HG03159 (cell line): ENCODE measurements at regions not wholly inside any gene's neighbourhood (a gene's known extent, or its start where the extent isn't known, plus 50 kb on each side); places are given as distances from the start of the nearest gene placed in this dataset.
"Not testable (repeated sequence)": the region's sequence is repeated elsewhere in the genome, so short reads cannot be mapped to it uniquely, and the experiment has no call there.

Source experiments
- ATAC-seq: cut with Tn5 transposase; IDR thresholded peaks from one replicate; pipeline ENCODE4 v1.9.1; 2021; ENCODE audit warnings: mild to moderate bottlenecking, moderate library complexity; ENCODE audit not compliant: unreplicated experiment

DNA sequence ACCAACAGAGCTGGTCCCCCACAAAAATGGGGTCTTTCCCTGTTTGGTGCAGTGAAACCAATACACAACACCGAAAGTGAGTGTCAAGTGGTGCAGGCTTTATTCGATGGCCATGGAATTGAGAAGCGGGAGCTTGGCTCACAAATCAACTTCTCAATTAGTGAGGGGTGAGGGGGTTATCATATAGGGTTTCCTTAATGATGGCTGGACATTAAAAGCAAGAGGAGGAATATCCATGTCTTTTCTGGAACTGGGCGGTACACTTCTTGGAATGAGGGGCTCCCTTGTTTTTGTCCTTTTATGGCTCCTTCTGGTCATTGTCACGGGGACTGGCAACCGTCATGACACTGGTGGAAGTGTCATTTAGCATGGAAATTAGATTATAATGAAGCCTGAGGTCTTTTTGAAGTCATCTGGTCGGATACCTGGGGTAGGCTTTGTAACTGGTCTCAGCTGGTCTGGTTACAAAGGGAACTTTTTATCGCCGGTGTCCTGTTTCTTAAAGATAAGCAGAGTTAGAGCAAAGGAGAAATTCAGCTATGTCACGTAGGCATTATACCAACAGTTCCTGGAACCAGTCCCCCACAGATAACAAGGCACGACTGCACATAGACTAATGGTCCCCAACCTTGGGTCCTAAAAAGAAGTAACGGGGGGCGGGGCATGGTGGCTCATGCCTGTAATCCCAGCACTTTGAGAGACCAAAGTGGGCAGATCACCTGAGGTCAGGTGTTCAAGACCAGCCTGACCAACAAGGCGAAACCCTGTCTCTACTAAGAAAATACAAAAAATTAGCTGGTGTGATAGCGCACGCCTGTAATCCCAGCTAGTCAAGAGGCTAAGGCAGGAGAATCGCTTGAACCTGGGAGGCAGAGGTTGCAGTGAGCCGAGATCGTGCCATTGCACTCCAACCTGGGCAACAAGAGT is 93.5 kb upstream of the NDUFV2 start:
- ATAC-seq = no peak

DNA sequence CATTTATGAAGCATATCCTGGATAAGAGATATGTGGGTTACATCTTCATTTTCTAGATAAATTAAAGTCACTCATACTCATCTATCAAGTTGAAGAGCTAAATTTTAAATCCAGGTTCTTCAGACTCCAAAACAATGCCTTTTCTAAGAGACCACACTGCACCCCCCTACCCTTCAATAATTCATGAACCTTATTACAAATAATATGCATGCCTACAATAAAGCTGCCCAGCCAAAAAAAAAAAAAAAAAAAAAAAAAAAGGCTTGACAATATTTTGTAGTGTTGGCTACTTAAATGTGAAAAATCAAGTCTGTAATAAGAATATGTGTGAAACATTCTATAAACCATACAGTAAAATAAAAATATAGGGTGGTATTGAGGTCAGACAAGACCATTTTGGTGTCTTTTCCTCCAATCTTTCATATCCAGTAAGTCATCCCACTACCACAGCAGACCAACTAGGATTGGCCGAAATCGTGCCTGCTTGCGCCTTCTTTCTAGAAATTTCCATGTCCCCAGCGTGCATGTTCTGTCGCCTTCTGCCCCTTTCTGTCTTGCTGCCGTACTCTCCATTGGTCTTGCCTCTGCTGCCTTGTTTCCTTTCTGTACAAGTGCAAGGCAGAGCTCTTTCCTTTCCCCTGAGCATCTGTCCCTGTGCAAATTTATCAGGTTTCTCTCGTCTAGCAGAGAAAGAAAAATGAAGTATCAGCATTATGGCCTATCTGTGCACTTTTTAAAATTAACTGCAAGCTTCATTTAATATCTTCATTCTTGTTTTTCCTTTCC is 92.6 kb upstream of the NDUFV2 start:
- no peak for ATAC-seq

DNA sequence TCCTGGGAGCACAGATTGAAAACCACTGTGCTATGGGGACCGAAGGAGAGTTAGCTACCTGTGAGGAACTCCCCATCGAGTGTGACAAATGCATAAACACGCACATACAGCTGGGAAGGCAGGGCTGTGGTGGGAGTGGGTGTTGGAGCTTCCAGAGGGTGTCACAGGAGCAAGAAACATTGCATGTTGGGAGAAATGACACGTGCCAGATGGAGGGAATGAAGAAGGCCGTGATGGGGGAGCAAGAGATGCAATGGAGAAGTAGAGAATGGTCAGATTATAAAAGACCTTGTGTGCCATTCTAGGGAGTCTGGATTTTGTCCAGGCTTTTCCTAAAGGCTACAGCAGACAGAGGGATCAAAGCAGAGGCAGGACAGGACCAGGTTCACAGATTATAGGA is 91.1 kb upstream of the NDUFV2 start:
- no peak for ATAC-seq

DNA sequence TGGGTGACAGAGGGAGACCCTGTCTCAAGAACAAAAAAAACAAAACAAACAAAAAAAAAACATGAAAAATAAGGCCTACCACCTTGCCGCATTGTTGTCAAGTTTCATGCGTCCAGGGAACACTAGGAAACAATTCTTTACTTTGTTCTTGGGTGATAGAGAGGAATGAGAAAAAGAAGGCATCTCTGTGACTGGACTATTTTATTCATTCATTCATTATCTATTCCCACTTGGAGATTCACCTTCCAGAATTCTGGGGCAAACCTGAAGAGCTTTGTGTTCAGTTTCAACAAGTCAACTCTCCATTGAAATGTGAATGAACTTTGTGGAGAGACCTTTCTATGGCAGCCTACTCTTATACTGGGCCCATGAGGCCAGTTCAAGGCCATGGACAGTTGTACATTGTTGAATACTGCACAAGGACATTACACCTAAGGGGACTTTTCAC is 88.5 kb upstream of the NDUFV2 start:
- ATAC-seq = no peak

DNA sequence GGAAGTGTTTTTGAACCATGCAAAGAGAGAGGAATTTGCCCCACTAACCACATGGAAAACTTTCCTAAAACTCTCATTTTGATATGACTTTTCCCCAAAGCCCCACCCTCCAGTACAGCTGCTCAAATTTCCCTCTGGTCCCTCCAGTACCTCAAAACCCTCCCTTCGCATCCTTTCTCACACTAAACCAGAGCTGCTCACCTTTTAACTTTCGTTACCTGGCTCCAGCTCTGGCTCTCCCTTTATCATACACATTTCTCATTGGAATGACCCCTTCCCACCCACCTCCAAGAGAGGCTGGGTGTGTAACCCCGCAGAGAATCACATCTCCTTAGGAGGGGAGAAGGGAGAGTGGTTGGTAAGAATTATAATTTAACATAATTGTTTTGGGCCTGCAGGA is 86.8 kb upstream of the NDUFV2 start:
- ATAC-seq = no peak

DNA sequence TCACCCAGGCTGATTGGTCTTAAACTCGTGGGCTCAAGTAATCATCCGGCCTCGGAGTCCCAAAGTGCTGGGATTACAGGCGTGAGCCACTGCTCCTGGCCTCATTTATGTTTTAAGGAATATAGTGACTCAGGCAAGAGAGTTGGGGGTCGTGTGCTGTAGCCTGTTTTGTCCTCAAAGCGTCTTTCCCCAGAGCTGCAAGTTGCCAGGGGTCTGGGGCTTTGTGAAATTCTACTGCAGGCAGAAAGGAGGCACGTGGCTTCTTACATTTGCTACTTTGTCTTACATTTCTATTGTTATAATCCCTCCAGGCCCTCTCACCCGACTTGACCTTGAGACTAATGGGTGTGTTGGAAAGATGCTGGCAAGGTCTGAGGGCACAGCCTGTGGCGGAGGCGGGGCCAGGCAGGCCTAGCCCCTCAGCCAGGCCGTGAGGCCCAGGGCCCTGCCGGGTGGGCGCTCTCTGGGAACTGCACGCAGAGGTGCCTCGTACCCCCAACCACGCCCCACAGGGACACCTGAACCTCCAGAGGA is 85.8 kb upstream of the NDUFV2 start:
- no peak for ATAC-seq

DNA sequence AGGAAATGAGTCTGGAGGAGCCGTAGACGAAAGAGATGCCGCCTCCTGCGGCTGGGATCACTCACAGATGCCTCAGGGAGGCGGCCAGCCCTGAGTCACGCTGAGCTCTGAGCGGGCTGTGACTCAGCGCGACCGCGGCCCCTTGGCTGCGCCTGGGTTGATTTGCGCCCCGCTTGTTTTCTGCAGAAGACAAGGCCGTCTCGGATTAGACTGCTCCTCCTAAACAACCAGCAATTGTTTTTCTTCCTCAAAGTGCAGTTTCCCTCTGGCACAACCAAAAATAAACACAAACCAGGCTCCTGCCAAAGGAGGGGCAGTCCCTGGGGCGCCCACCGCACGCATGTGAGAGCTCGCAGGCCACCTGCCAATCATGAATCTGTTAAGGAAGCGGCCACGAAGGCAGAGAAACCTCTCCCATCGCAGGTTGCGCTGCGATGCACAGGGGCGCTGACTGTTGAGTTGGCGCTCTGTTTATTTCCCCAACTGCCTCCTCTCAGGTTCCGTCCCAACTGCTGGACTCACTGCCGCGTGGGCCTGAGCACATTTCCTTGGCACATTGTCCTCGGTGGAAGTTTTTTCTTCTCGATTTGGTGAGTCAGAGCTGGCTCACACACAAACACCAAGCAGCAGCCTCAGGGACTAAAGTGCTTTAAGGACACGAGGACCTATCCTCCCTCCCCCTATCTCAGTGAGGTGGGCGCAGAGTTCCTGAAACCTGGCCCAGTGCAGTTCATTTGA is 85.2 kb upstream of the NDUFV2 start:
- peak; percentile 82 for ATAC-seq

DNA sequence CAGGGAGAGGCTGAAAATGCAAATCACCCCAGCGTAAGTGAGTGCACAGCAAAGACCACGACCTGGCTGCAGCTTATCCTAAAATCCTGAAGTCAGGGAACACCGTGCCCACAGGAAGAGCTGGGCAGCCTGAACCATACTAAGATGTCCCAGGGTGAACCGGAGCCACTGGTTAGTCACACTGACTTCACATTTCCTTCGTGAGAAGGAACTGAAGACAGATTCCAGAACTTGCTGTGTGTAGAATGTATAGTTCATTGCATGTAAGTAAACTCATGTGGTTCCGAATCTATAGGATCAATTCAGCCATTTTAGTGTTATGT is 84.6 kb upstream of the NDUFV2 start:
- no peak for ATAC-seq

DNA sequence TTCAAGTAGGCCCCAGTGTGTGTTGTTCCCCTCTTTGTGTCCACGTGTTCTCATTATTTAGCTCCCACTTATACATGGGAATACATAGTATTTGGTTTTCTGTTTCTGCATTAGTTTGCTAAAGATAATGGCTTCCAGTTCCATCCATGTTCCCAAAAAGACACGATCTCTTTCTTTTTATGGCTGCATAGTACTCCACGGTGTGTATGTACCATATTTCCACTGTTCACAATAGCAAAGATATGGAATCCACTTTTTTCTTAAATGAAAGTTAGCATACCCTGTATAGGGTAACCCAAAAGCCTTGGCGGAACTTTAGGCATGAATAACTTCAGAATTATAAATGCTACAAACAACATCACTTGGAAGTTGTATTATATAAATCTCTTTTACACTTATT is 83.4 kb upstream of the NDUFV2 start:
- no peak for ATAC-seq

DNA sequence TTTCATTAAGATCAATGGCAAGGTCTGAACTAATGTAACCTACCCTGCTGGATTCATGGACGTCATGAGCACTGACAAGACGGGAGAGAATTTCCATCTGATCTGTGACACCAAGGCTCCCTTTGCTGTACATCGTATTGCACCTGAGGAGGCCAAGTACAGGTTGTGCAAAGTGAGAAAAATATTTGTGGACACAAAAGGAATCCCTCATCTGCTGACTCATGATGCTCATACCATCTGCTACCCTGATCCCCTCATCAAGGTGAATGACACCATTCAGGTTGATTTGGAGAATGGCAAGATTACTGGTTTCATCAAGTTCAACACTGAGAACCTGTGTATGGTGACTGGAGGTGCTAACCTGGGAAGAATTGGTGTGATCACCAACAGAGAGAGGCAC is 82.3 kb upstream of the NDUFV2 start:
- no peak for ATAC-seq

DNA sequence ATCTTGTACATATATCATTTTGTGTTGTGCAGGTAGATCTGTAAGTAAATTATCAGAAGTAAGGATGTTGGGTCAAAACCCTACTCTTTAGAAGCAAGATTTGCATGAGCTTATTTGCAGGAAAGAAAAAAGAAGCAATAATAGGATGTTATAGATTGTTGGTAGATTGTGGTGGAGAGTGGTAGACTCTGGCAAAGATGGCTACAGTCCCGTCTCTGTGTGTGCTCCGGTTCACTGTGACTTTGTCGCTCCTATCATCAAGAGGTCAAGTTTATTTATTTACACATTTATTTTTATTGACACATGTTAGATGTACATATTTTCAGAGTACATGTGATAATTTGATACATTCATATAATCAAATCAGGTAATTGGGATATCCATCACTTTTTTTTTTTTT is 81.0 kb upstream of the NDUFV2 start:
- ATAC-seq = no peak

DNA sequence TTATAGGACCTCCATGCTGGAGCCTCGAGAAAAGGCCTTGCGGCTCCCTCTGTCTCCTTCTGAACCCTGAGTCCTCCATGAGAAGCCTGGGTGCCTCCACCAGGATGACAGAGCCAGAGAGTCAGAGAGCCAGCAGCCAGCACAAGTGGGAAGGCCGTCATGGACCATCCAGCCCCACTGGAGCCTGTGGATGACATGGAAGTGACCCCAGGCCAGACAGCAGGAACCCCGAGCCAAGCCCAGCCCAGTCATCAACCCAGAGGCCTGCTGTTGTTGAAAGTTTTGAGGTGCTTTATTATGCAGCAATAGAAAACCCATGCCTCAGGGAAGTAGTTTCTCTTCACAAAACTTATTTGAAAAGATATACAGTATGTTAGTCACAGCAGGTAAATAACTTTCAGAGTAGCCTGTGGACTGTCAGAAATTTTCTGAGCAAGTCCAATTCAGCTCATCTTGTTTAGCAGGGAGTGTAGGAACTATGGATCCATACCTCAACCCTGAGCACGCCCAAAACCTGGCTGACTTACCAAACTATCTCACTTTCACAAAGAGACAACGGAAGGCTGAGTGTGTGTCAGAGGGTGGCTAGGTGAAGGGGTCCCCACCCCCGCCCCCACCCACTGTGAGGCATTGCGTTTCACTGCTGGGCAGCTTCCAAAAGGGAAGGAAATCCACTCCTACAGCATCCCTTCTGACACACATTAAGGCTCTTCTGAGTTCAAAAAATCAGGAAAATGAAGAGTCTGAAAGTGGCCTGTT is 79.9 kb upstream of the NDUFV2 start:
- no peak for ATAC-seq

DNA sequence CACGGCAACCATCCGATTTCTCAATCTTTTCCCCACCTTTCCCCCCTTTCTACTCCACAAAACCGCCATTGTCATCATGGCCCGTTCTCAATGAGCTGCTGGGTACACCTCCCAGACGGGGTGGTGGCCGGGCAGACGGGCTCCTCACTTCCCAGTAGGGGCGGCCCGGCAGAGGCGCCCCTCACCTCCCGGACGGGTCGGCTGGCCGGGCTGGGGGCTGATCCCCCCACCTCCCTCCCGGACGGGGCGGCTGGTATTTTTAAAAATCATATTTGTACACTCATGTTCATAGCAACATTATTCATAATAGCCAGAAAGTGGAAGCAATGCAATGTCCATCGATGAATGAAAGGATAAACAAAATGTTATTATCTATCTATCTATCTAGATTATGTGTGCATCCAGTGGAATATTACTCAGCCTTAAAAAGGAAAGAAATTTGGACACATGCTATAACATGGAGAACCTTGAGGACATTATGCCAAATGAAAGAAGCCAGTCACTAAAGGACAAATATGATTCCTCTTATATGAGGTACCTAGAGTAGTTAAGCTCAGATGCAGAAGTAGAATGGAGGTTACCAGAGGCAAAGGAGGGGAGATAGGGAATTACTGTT is 78.4 kb upstream of the NDUFV2 start:
- not testable (repeated sequence) for ATAC-seq

DNA sequence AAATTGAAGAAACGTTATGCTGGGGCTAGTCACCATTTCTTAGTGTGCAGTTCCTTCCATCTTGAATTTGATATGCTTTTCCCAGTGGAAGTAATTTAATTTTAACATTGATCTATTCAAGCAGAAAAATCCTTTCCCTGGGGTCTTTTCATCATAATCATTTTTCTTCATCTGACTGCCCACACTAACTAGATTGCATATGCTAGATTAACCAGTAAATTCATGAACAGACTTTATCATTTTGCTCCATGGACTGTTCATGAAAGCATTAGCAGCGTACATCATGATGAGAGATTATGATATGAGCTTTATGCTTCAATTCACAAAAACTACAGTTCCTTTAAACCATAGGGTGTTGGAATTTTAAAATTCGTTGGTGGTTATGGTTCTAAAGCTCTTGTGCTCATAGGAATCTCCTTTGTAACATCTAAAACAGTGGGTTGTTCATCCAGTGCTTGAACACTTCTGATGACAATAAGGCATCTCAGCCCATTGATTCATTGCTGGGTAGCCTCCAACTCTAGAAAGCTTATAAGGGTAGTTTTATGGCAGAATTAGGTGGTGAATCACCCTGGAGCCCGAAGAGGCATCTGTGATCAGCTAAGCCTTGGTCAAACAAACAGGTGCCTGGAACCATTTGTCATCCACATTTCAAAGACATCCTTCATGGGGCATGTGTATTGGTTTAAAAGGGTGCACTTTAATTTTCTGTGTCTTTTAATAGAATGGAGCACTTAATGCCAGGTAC is 77.2 kb upstream of the NDUFV2 start:
- ATAC-seq = no peak

DNA sequence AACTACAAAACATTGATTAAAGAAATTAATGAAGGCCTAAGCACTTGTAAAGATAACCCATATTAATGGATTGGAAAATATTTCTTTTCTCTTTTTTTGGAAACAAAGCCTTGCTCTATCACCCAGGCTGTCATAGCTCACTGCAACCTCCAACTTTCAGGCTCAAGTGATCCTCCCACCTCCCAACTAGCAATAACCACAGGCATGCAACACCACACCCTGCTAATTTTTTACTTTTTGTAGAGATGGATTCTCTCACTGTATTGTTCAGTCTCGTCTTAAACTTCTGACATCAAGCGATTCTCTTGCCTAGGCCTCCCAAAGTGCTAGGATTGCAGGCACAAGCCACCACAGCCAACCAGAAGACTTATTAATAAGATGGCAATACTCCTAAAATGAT is 73.4 kb upstream of the NDUFV2 start:
- ATAC-seq = no peak

DNA sequence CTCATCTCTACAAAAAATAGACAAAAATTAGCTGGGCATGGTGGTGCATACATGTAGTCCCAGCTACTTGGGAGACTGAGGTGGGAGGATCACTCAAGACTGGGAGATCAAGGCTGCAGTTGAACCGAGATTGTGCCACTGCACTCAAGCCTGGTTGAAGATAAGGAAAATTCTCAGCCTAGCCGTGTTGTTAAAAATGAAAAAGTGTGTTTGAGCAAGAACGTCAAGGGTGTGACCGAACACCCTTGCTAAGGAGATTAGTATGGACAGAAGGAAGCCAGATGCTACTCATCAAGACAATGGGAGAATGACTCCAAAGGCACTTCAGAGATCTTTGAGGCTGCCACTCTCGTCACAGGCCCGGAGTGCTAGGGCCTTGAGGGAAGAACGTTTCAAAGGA is 70.0 kb upstream of the NDUFV2 start:
- ATAC-seq = no peak

DNA sequence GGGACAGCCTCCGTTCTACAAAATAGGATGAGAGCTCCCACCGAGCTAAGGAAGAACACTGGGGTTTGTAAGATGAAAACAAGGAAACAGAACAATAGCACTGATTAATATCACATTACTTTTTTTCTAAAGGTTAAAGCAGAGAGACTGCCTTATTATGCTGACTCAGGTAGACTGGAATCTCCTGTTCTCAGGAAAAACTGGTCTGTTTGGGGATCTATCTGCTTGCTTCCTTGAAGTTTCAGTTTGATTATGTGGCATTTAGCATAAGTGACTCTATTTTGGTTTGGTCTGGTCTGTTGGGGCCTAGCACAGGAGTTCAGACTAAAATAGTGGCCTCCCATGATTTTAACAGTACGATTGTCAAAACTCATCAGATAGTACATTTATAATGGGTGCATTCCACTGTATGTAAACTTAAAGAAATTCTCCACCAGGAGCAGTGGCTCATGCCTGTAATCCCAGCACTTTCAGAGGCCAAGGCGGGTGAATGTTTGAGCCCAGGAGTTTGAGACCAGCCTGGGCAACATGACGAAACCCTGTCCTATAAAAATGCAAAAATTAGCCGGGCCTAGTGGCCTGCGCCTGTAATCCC is 64.1 kb upstream of the NDUFV2 start:
- ATAC-seq = no peak

DNA sequence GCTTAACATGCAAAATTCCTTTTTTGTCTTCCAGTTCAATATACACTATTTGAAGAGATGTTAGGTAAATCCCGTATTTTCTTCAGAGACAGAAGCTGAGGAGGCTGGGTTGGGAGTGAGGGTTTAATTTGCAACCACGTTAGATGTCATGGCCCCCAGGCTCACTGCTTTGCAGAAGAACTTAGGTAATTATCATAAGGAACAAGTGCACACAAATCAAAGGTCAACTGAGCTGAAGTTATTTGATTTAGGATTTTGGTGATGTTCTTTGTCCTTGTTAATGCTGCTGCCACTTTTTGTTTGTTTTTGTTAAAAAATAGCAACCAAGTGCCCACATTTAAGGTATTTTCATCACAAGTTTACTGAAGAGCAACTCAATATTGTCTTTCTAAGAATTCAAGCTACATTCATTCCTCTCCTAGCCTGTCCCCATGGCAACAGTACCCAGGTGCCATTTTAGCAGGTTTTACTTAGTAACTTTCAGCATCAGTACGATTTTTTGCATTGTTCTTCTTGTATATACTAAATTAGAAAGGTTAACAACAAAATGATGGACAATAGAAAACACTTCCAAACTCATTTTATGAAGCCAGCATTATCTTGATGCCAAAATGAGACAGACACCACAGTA is 62.9 kb upstream of the NDUFV2 start:
- no peak for ATAC-seq
